ENCODE measurements at regions not wholly inside any gene's neighbourhood (a gene's known extent, or its start where the extent isn't known, plus 50 kb on each side); places are given as distances from the start of the nearest gene placed in this dataset.

- TF ChIP-seq TAF1 (IDR thresholded peaks at IDR 0.05; ENCODE audit: borderline replicate concordance, insufficient read depth, low read length) (no peak), POLR2AphosphoS5 (IDR thresholded peaks at IDR 0.05; ENCODE audit: low read depth, low read length) (no peak), REST (IDR thresholded peaks at IDR 0.05; ENCODE audit: insufficient read depth in 1 of 2, low read depth in 2 of 2, low read length in 2 of 2) (no peak), FOXP2 (optimal IDR thresholded peaks at IDR 0.05; ENCODE audit: borderline replicate concordance, extremely low read depth, extremely low read length, insufficient read depth) (no peak), SIN3A (IDR thresholded peaks at IDR 0.05; ENCODE audit: borderline replicate concordance, insufficient read depth, low read length) (no peak)
Measured at GRCh38 chr12:13375583-13376345, 179.2 kb downstream of the EMP1 start.

- TF ChIP-seq FOXP2 (optimal IDR thresholded peaks at IDR 0.05; ENCODE audit: borderline replicate concordance, extremely low read depth, extremely low read length, insufficient read depth) = no peak
- no peak for TF ChIP-seq POLR2AphosphoS5 (IDR thresholded peaks at IDR 0.05; ENCODE audit: low read depth, low read length)
- no peak for TF ChIP-seq REST (IDR thresholded peaks at IDR 0.05; ENCODE audit: insufficient read depth in 1 of 2, low read depth in 2 of 2, low read length in 2 of 2)
- TF ChIP-seq SIN3A (IDR thresholded peaks at IDR 0.05; ENCODE audit: borderline replicate concordance, insufficient read depth, low read length) = no peak
- TF ChIP-seq TAF1 (IDR thresholded peaks at IDR 0.05; ENCODE audit: borderline replicate concordance, insufficient read depth, low read length) = no peak
Measured at GRCh38 chr12:13374793-13375192, 178.3 kb downstream of the EMP1 start.

GRCh38 chr12:13373803-13374202, 177.3 kb downstream of the EMP1 start:
- no peak for TF ChIP-seq TAF1 (IDR thresholded peaks at IDR 0.05; ENCODE audit: borderline replicate concordance, insufficient read depth, low read length)
- TF ChIP-seq REST (IDR thresholded peaks at IDR 0.05; ENCODE audit: insufficient read depth in 1 of 2, low read depth in 2 of 2, low read length in 2 of 2) = no peak
- TF ChIP-seq POLR2AphosphoS5 (IDR thresholded peaks at IDR 0.05; ENCODE audit: low read depth, low read length) = no peak
- no peak for TF ChIP-seq FOXP2 (optimal IDR thresholded peaks at IDR 0.05; ENCODE audit: borderline replicate concordance, extremely low read depth, extremely low read length, insufficient read depth)
- no peak for TF ChIP-seq SIN3A (IDR thresholded peaks at IDR 0.05; ENCODE audit: borderline replicate concordance, insufficient read depth, low read length)

- no peak for TF ChIP-seq FOXP2 (optimal IDR thresholded peaks at IDR 0.05; ENCODE audit: borderline replicate concordance, extremely low read depth, extremely low read length, insufficient read depth)
- TF ChIP-seq POLR2AphosphoS5 (IDR thresholded peaks at IDR 0.05; ENCODE audit: low read depth, low read length) = no peak
- TF ChIP-seq REST (IDR thresholded peaks at IDR 0.05; ENCODE audit: insufficient read depth in 1 of 2, low read depth in 2 of 2, low read length in 2 of 2) = no peak
- TF ChIP-seq TAF1 (IDR thresholded peaks at IDR 0.05; ENCODE audit: borderline replicate concordance, insufficient read depth, low read length) = no peak
- no peak for TF ChIP-seq SIN3A (IDR thresholded peaks at IDR 0.05; ENCODE audit: borderline replicate concordance, insufficient read depth, low read length)
Measured at GRCh38 chr12:13373131-13373530, 176.6 kb downstream of the EMP1 start.

Measured in PFSK-1 (cell line).